ENCODE measurements at regions not wholly inside any gene's neighbourhood (a gene's known extent, or its start where the extent isn't known, plus 50 kb on each side); places are given as distances from the start of the nearest gene placed in this dataset.

- DNase-seq (ENCODE audit: low read depth in 2 of 3, low spot score in 2 of 3): no peak
Measured at GRCh38 chr15:87805117-87805820, 451.3 kb downstream of the NTRK3 start.

GRCh38 chr15:87804451-87804850 lies 452.1 kb downstream of the NTRK3 start:
- no peak for DNase-seq (ENCODE audit: low read depth in 2 of 3, low spot score in 2 of 3)

- DNase-seq (ENCODE audit: low read depth in 2 of 3, low spot score in 2 of 3): no peak
Measured at GRCh38 chr15:87799838-87800237, 456.7 kb downstream of the NTRK3 start.

- DNase-seq (ENCODE audit: low read depth in 2 of 3, low spot score in 2 of 3): no peak
Measured at GRCh38 chr15:87799428-87799827, 457.1 kb downstream of the NTRK3 start.

GRCh38 chr15:87793725-87794124 lies 462.8 kb downstream of the NTRK3 start:
- DNase-seq (ENCODE audit: low read depth in 2 of 3, low spot score in 2 of 3): no peak

GRCh38 chr15:87792250-87793040 lies 464.1 kb downstream of the NTRK3 start:
- DNase-seq (ENCODE audit: low read depth in 2 of 3, low spot score in 2 of 3): no peak

- no peak for DNase-seq (ENCODE audit: low read depth in 2 of 3, low spot score in 2 of 3)
Measured at GRCh38 chr15:87781959-87782625, 474.4 kb downstream of the NTRK3 start.

GRCh38 chr15:87779746-87780145 lies 476.8 kb downstream of the NTRK3 start:
- no peak for DNase-seq (ENCODE audit: low read depth in 2 of 3, low spot score in 2 of 3)

- no peak for DNase-seq (ENCODE audit: low read depth in 2 of 3, low spot score in 2 of 3)
Measured at GRCh38 chr15:87778358-87778757, 478.2 kb downstream of the NTRK3 start.

GRCh38 chr15:87777054-87777561 lies 479.4 kb downstream of the NTRK3 start:
- no peak for DNase-seq (ENCODE audit: low read depth in 2 of 3, low spot score in 2 of 3)

GRCh38 chr15:87767516-87767915 lies 489.0 kb downstream of the NTRK3 start:
- DNase-seq (ENCODE audit: low read depth in 2 of 3, low spot score in 2 of 3): no peak

GRCh38 chr15:87764461-87765240 lies 491.9 kb downstream of the NTRK3 start:
- DNase-seq (ENCODE audit: low read depth in 2 of 3, low spot score in 2 of 3): no peak

- DNase-seq (ENCODE audit: low read depth in 2 of 3, low spot score in 2 of 3): no peak
Measured at GRCh38 chr15:87763837-87764236, 492.7 kb downstream of the NTRK3 start.

GRCh38 chr15:87761736-87762509 lies 494.6 kb downstream of the NTRK3 start:
- peak in 2 of 3 donors; percentile 62 to 90 for DNase-seq (ENCODE audit: low read depth in 2 of 3, low spot score in 2 of 3)

GRCh38 chr15:87760547-87761314 lies 495.8 kb downstream of the NTRK3 start:
- DNase-seq (ENCODE audit: low read depth in 2 of 3, low spot score in 2 of 3): no peak

- DNase-seq (ENCODE audit: low read depth in 2 of 3, low spot score in 2 of 3): no peak
Measured at GRCh38 chr15:87758794-87759418, 497.6 kb downstream of the NTRK3 start.

GRCh38 chr15:87757084-87757483 lies 499.5 kb downstream of the NTRK3 start:
- no peak for DNase-seq (ENCODE audit: low read depth in 2 of 3, low spot score in 2 of 3)

GRCh38 chr15:87756072-87756471 lies 500.5 kb downstream of the NTRK3 start:
- DNase-seq (ENCODE audit: low read depth in 2 of 3, low spot score in 2 of 3): no peak

- DNase-seq (ENCODE audit: low read depth in 2 of 3, low spot score in 2 of 3): no peak
Measured at GRCh38 chr15:87755226-87755625, 501.3 kb downstream of the NTRK3 start.
